SU-DHL-6 (cell line): ENCODE measurements at regions not wholly inside any gene's neighbourhood (a gene's known extent, or its start where the extent isn't known, plus 50 kb on each side); places are given as distances from the start of the nearest gene placed in this dataset.

Experiments
- EZH2phosphoT487 ChIP-seq: fragments of 200-600 bp; sonication (generic), shearing (Covaris generic); conservative IDR thresholded peaks from 2 replicates; pipeline ENCODE4 v1.6.1; 2018; ENCODE audit warnings: mild to moderate bottlenecking, antibody characterized with exemption, low read length, moderate library complexity, mixed read lengths
- TF ChIP-seq, protein P1 (sequence below): fragments of 200-600 bp; sonication (generic); IDR thresholded peaks from one replicate; pipeline ENCODE4 v1.5.1; 2017; ENCODE audit warnings: antibody characterized with exemption, mild to moderate bottlenecking, low read length, moderate library complexity; ENCODE audit not compliant: insufficient read depth, poor library complexity, severe bottlenecking

DNA sequence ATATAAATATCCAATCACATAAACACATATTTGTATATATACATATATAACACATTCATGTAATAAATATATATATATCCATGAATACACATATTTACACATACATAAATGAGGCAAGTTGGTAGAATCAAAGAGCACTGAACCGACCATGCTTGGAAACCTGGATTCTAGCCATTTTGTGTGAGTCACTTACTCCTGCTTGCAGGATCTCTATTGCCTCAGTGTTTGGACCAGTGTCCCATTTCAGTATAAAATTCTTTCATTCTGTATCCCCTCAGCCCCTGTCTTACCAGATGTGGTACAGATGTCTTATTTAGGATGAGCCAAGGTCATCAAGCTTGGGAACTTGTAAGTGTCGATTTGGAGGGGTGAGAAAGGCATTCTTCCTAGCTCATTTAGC lies 391.4 kb upstream of the FRG2C start:
- TF ChIP-seq, protein P1, sequence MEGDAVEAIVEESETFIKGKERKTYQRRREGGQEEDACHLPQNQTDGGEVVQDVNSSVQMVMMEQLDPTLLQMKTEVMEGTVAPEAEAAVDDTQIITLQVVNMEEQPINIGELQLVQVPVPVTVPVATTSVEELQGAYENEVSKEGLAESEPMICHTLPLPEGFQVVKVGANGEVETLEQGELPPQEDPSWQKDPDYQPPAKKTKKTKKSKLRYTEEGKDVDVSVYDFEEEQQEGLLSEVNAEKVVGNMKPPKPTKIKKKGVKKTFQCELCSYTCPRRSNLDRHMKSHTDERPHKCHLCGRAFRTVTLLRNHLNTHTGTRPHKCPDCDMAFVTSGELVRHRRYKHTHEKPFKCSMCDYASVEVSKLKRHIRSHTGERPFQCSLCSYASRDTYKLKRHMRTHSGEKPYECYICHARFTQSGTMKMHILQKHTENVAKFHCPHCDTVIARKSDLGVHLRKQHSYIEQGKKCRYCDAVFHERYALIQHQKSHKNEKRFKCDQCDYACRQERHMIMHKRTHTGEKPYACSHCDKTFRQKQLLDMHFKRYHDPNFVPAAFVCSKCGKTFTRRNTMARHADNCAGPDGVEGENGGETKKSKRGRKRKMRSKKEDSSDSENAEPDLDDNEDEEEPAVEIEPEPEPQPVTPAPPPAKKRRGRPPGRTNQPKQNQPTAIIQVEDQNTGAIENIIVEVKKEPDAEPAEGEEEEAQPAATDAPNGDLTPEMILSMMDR: no peak
- no peak for TF ChIP-seq EZH2phosphoT487
